ENCODE measurements at regions not wholly inside any gene's neighbourhood (a gene's known extent, or its start where the extent isn't known, plus 50 kb on each side); places are given as distances from the start of the nearest gene placed in this dataset.

- no peak for TF ChIP-seq EP300 (IDR thresholded peaks at IDR 0.05)
- no peak for TF ChIP-seq RAD21 (conservative IDR thresholded peaks at IDR 0.05 in 1 of 2, IDR thresholded peaks at IDR 0.05 in 1 of 2)
- no peak for TF ChIP-seq RNF2 (IDR thresholded peaks at IDR 0.05; ENCODE audit: borderline replicate concordance, low read depth)
- no peak for TF ChIP-seq ZC3H11A (IDR thresholded peaks at IDR 0.05)
- no peak for TF ChIP-seq RCOR1 (IDR thresholded peaks at IDR 0.05; ENCODE audit: low read depth, low read length)
These were observed 64.2 kb upstream of the ADRA2C start (continued) for GRCh38 chr4:3701736-3702560.

- no peak overlapping the region for H3K27ac ChIP-seq
- no peak for FAIRE-seq
- H3K4me3 ChIP-seq = no peak overlapping the region
- POLR2A ChIA-PET = no interaction called here
- DNase-seq (ENCODE audit: low read depth in 1 of 2, low spot score in 1 of 2) = no peak
- 22% methylated on average over 3 of the region's 12 CpGs for WGBS (ENCODE audit: missing lambda C conversion rate)
- no peaks in the 10 kb centered on the region for H3K9me3 ChIP-seq
- ATAC-seq = peak in 1 of 2 experiments; percentile 67; a peak in 3 of 6 replicates
- H3K4me2 ChIP-seq = no peak overlapping the region
- TF ChIP-seq RARB (CRISPR knock-in tag; IDR thresholded peaks at IDR 0.05) (no peak), ESRRA (IDR thresholded peaks at IDR 0.05; ENCODE audit: borderline replicate concordance, low read length) (no peak), CTCF (IDR thresholded peaks at IDR 0.05) (no peak)
- H3K4me1 ChIP-seq = no peaks in the 10 kb centered on the region
- CTCF ChIA-PET = interaction anchor here (2.0 kb wide), 1 partner anchor 16 kb away, joined by 4 read pairs; no protein-coding TSS in a partner anchor
These were observed 64.9 kb upstream of the ADRA2C start for GRCh38 chr4:3701271-3701734.

GRCh38 chr4:3700736-3701135 is 65.4 kb upstream of the ADRA2C start:
- WGBS (ENCODE audit: missing lambda C conversion rate) = 49% methylated on average over 3 of the region's 10 CpGs
- TF ChIP-seq POLR2AphosphoS2 (conservative IDR thresholded peaks at IDR 0.05; ENCODE audit: low read length) (no peak), CTCF (IDR thresholded peaks at IDR 0.05) (no peak), CBX2 (IDR thresholded peaks at IDR 0.05; ENCODE audit: borderline replicate concordance, low read depth) (no peak), ZNF302 (CRISPR knock-in tag; IDR thresholded peaks at IDR 0.05) (no peak), PHF8 (IDR thresholded peaks at IDR 0.05; ENCODE audit: borderline replicate concordance, low read depth) (no peak), TFCP2L1 (CRISPR knock-in tag; IDR thresholded peaks at IDR 0.05) (no peak), ZC3H11A (IDR thresholded peaks at IDR 0.05) (no peak)
- TF ChIP-seq, protein P1, sequence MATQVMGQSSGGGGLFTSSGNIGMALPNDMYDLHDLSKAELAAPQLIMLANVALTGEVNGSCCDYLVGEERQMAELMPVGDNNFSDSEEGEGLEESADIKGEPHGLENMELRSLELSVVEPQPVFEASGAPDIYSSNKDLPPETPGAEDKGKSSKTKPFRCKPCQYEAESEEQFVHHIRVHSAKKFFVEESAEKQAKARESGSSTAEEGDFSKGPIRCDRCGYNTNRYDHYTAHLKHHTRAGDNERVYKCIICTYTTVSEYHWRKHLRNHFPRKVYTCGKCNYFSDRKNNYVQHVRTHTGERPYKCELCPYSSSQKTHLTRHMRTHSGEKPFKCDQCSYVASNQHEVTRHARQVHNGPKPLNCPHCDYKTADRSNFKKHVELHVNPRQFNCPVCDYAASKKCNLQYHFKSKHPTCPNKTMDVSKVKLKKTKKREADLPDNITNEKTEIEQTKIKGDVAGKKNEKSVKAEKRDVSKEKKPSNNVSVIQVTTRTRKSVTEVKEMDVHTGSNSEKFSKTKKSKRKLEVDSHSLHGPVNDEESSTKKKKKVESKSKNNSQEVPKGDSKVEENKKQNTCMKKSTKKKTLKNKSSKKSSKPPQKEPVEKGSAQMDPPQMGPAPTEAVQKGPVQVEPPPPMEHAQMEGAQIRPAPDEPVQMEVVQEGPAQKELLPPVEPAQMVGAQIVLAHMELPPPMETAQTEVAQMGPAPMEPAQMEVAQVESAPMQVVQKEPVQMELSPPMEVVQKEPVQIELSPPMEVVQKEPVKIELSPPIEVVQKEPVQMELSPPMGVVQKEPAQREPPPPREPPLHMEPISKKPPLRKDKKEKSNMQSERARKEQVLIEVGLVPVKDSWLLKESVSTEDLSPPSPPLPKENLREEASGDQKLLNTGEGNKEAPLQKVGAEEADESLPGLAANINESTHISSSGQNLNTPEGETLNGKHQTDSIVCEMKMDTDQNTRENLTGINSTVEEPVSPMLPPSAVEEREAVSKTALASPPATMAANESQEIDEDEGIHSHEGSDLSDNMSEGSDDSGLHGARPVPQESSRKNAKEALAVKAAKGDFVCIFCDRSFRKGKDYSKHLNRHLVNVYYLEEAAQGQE (IDR thresholded peaks at IDR 0.05) = no peak
- FAIRE-seq = no peak
- Histone ChIP-seq H3K9me3 (no peaks in the 10 kb centered on the region), H3K4me3 (no peak overlapping the region), H3K4me1 (no peaks in the 10 kb centered on the region), H3K27ac (no peak overlapping the region), H3K4me2 (no peak overlapping the region)
- ChIA-PET CTCF (interaction anchor here (2.0 kb wide), 1 partner anchor 16 kb away, joined by 4 read pairs; no protein-coding TSS in a partner anchor), POLR2A (no interaction called here)
- no peak for ATAC-seq
- DNase-seq (ENCODE audit: low read depth in 1 of 2, low spot score in 1 of 2) = no peak

All from A549 (cell line).